HG02973 (cell line): ENCODE measurements at regions not wholly inside any gene's neighbourhood (a gene's known extent, or its start where the extent isn't known, plus 50 kb on each side); places are given as distances from the start of the nearest gene placed in this dataset.
"Not testable (repeated sequence)": the region's sequence is repeated elsewhere in the genome, so short reads cannot be mapped to it uniquely, and the experiment has no call there.

ENCODE experiments used
- ATAC-seq: cut with Tn5 transposase; IDR thresholded peaks from one replicate; pipeline ENCODE4 v1.9.1; 2021; ENCODE audit warnings: moderate library complexity; ENCODE audit not compliant: unreplicated experiment

- ATAC-seq: no peak
Observed at GRCh38 chrX:52261125-52261462, 76.4 kb downstream of the MAGED4 start.

GRCh38 chrX:52261463-52262194 is 76.9 kb downstream of the MAGED4 start:
- ATAC-seq: peak; percentile 97

- ATAC-seq: peak; percentile 21
Observed at GRCh38 chrX:52262195-52262546, 77.5 kb downstream of the MAGED4 start.

- ATAC-seq: no peak
Observed at GRCh38 chrX:52263417-52263816, 78.7 kb downstream of the MAGED4 start.

- ATAC-seq: no peak
Observed at GRCh38 chrX:52265713-52266112, 81.0 kb downstream of the MAGED4 start.

GRCh38 chrX:52268502-52268901 is 83.8 kb downstream of the MAGED4 start:
- not testable (repeated sequence) for ATAC-seq

GRCh38 chrX:52270453-52271116 is 85.9 kb downstream of the MAGED4 start:
- no peak for ATAC-seq

GRCh38 chrX:52271206-52271605 is 86.5 kb downstream of the MAGED4 start:
- ATAC-seq: no peak

- no peak for ATAC-seq
Observed at GRCh38 chrX:52277666-52278065, 91.2 kb upstream of the XAGE2 start.

- no peak for ATAC-seq
Observed at GRCh38 chrX:52280812-52281211, 88.0 kb upstream of the XAGE2 start.

GRCh38 chrX:52284865-52285264 is 84.0 kb upstream of the XAGE2 start:
- ATAC-seq: no peak

- ATAC-seq: not testable (repeated sequence)
Observed at GRCh38 chrX:52298968-52299367, 69.9 kb upstream of the XAGE2 start.

GRCh38 chrX:52308532-52308931 is 60.3 kb upstream of the XAGE2 start:
- ATAC-seq: not testable (repeated sequence)
